ENCODE measurements at regions not wholly inside any gene's neighbourhood (a gene's known extent, or its start where the extent isn't known, plus 50 kb on each side); places are given as distances from the start of the nearest gene placed in this dataset.
"Not testable (repeated sequence)": the region's sequence is repeated elsewhere in the genome, so short reads cannot be mapped to it uniquely, and the experiment has no call there.

- Histone ChIP-seq H3K4me1 (no peaks in the 10 kb centered on the region), H3K27ac (replicated peaks in 1 of 4) (no peak overlapping the region), H3K4me3 (no peak overlapping the region), H3K27me3 (no peaks in the 10 kb centered on the region), H3K9me3 (no peaks in the 10 kb centered on the region), H3K36me3 (no peaks in the 10 kb centered on the region)
- no peak for TF ChIP-seq POLR2AphosphoS5 (IDR thresholded peaks at IDR 0.05)
- no peak for TF ChIP-seq CTCF (IDR thresholded peaks at IDR 0.05)
- no peak for TF ChIP-seq EP300 (IDR thresholded peaks at IDR 0.05)
- no peak for TF ChIP-seq POLR2A (IDR thresholded peaks at IDR 0.05; ENCODE audit: low read depth)
- no peak for DNase-seq (ENCODE audit: extremely low spot score)
- 100% methylated on average over 1 of the region's 1 CpG for WGBS
- intact Hi-C loops (cut with DNase I): loop anchor here (5.0 kb wide), 1 partner anchor 863 kb away; no protein-coding TSS in a partner anchor
Measured at GRCh38 chr18:43964666-43965065, 687.4 kb upstream of the SYT4 start.

- no peaks in the 10 kb centered on the region for H3K36me3 ChIP-seq
- no peak overlapping the region for H3K4me3 ChIP-seq
- DNase-seq (ENCODE audit: extremely low spot score): no peak
- intact Hi-C loops (cut with DNase I): no loop called here
- no peak overlapping the region for H3K27ac ChIP-seq (replicated peaks in 1 of 4)
- no peaks in the 10 kb centered on the region for H3K27me3 ChIP-seq
- 86% methylated on average over 4 of the region's 4 CpGs for WGBS
- no peaks in the 10 kb centered on the region for H3K9me3 ChIP-seq
- no peaks in the 10 kb centered on the region for H3K4me1 ChIP-seq
- TF ChIP-seq CTCF (IDR thresholded peaks at IDR 0.05) (no peak), POLR2A (IDR thresholded peaks at IDR 0.05; ENCODE audit: low read depth) (no peak), EP300 (IDR thresholded peaks at IDR 0.05) (no peak), POLR2AphosphoS5 (IDR thresholded peaks at IDR 0.05) (no peak)
Measured at GRCh38 chr18:43965691-43966090, 688.4 kb upstream of the SYT4 start.

GRCh38 chr18:43970656-43971055 lies 693.4 kb upstream of the SYT4 start:
- Histone ChIP-seq H3K27ac (replicated peaks in 1 of 4) (no peak overlapping the region), H3K36me3 (no peaks in the 10 kb centered on the region), H3K9me3 (no peaks in the 10 kb centered on the region), H3K4me1 (peaks cover 0 to 4% (median 2%) of the 10 kb centered on the region in 4 donors), H3K4me3 (no peak overlapping the region), H3K27me3 (no peaks in the 10 kb centered on the region)
- DNase-seq (ENCODE audit: extremely low spot score): no peak
- no peak for TF ChIP-seq POLR2A (IDR thresholded peaks at IDR 0.05; ENCODE audit: low read depth)
- TF ChIP-seq CTCF (IDR thresholded peaks at IDR 0.05): no peak
- WGBS: 92% methylated on average over 4 of the region's 4 CpGs
- intact Hi-C loops (cut with DNase I): no loop called here

- 87% methylated on average over 4 of the region's 4 CpGs for WGBS
- DNase-seq (ENCODE audit: extremely low spot score): no peak
- H3K27me3 ChIP-seq: no peaks in the 10 kb centered on the region
- TF ChIP-seq CTCF (IDR thresholded peaks at IDR 0.05) (no peak), POLR2A (IDR thresholded peaks at IDR 0.05; ENCODE audit: low read depth) (no peak), POLR2AphosphoS5 (IDR thresholded peaks at IDR 0.05) (no peak), EP300 (IDR thresholded peaks at IDR 0.05) (no peak)
- H3K4me3 ChIP-seq: no peak overlapping the region
- intact Hi-C loops (cut with DNase I): no loop called here
- H3K4me1 ChIP-seq: peaks cover 0 to 4% (median 2%) of the 10 kb centered on the region in 4 donors
- no peak overlapping the region for H3K27ac ChIP-seq (replicated peaks in 1 of 4)
- no peaks in the 10 kb centered on the region for H3K9me3 ChIP-seq
- H3K36me3 ChIP-seq: no peaks in the 10 kb centered on the region
Measured at GRCh38 chr18:43978174-43978573, 700.9 kb upstream of the SYT4 start.

GRCh38 chr18:43982582-43982981 lies 698.1 kb upstream of the SETBP1 start:
- Histone ChIP-seq H3K36me3 (no peaks in the 10 kb centered on the region), H3K4me3 (no peak overlapping the region), H3K9me3 (no peaks in the 10 kb centered on the region), H3K27me3 (no peaks in the 10 kb centered on the region), H3K27ac (replicated peaks in 1 of 4) (no peak overlapping the region), H3K4me1 (no peaks in the 10 kb centered on the region)
- 90% methylated on average over 4 of the region's 4 CpGs for WGBS
- no peak for DNase-seq (ENCODE audit: extremely low spot score)
- intact Hi-C loops (cut with DNase I): no loop called here
- TF ChIP-seq EP300 (IDR thresholded peaks at IDR 0.05): no peak
- no peak for TF ChIP-seq POLR2AphosphoS5 (IDR thresholded peaks at IDR 0.05)
- no peak for TF ChIP-seq CTCF (IDR thresholded peaks at IDR 0.05)
- TF ChIP-seq POLR2A (IDR thresholded peaks at IDR 0.05; ENCODE audit: low read depth): no peak

GRCh38 chr18:43987061-43987460 lies 693.6 kb upstream of the SETBP1 start:
- WGBS: 74% methylated on average over 4 of the region's 4 CpGs
- H3K36me3 ChIP-seq; DNase-seq (ENCODE audit: extremely low spot score); H3K4me3 ChIP-seq; H3K27me3 ChIP-seq; H3K9me3 ChIP-seq; intact Hi-C loops (cut with DNase I); H3K27ac ChIP-seq (replicated peaks in 1 of 4); H3K4me1 ChIP-seq: not testable (repeated sequence)
